Mammary epithelial cell (primary cell): ENCODE measurements at regions not wholly inside any gene's neighbourhood (a gene's known extent, or its start where the extent isn't known, plus 50 kb on each side); places are given as distances from the start of the nearest gene placed in this dataset.

Experiments
- EZH2 ChIP-seq: IDR thresholded peaks from 2 replicates; pipeline ENCODE4 v1.6.1; 2012; ENCODE audit warnings: low read length, inconsistent platforms, borderline replicate concordance
- TF ChIP-seq, protein P1 (sequence below), 2 donors: IDR thresholded peaks in 1 of 2; conservative IDR thresholded peaks in 1 of 2; 2 replicates each; pipeline ENCODE4 v1.5.1; 2011 to 2012; ENCODE audit warnings: inconsistent platforms in 2 of 2, low read length in 2 of 2, mild to moderate bottlenecking in 2 of 2, control low read depth in 1 of 2, low read depth in 1 of 2; ENCODE audit not compliant: insufficient read depth in 1 of 2; ENCODE audit errors: extremely low read depth in 1 of 2

DNA sequence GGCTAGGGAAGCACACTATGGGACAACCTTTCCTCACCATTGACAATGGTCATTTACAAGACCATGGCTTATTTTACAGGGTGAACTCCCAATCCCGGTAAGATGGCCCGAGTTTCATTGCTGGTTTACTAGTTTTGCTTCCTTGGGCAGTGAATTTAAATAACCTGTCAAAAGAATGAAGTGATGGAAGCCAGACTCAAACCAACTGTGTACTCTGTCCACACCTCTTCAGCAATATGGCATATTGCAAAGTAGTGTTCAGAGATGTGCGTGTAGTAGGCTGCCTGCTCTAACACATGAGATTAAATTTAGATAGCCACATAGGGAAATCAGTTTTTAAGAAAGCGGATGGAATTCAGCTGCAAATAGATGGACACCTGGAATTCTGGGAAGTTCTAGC, 58.4 kb upstream of the USPL1 start:
- TF ChIP-seq, protein P1, sequence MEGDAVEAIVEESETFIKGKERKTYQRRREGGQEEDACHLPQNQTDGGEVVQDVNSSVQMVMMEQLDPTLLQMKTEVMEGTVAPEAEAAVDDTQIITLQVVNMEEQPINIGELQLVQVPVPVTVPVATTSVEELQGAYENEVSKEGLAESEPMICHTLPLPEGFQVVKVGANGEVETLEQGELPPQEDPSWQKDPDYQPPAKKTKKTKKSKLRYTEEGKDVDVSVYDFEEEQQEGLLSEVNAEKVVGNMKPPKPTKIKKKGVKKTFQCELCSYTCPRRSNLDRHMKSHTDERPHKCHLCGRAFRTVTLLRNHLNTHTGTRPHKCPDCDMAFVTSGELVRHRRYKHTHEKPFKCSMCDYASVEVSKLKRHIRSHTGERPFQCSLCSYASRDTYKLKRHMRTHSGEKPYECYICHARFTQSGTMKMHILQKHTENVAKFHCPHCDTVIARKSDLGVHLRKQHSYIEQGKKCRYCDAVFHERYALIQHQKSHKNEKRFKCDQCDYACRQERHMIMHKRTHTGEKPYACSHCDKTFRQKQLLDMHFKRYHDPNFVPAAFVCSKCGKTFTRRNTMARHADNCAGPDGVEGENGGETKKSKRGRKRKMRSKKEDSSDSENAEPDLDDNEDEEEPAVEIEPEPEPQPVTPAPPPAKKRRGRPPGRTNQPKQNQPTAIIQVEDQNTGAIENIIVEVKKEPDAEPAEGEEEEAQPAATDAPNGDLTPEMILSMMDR (conservative IDR thresholded peaks at IDR 0.05 in 1 of 2, IDR thresholded peaks at IDR 0.05 in 1 of 2; ENCODE audit: extremely low read depth in 1 of 2, insufficient read depth in 1 of 2, low read depth in 1 of 2, low read length in 2 of 2), result no peak
- no peak for TF ChIP-seq EZH2
